NCI-H2081 treated with DMSO at 0.1 percent for 48 hours (cell line): ENCODE measurements at regions not wholly inside any gene's neighbourhood (a gene's known extent, or its start where the extent isn't known, plus 50 kb on each side); places are given as distances from the start of the nearest gene placed in this dataset.
"Not testable (repeated sequence)": the region's sequence is repeated elsewhere in the genome, so short reads cannot be mapped to it uniquely, and the experiment has no call there.

Experiments used
- DNase-seq: peaks from one replicate; lab custom pipeline; 2025; lab: John Stamatoyannopoulos, UW

DNA sequence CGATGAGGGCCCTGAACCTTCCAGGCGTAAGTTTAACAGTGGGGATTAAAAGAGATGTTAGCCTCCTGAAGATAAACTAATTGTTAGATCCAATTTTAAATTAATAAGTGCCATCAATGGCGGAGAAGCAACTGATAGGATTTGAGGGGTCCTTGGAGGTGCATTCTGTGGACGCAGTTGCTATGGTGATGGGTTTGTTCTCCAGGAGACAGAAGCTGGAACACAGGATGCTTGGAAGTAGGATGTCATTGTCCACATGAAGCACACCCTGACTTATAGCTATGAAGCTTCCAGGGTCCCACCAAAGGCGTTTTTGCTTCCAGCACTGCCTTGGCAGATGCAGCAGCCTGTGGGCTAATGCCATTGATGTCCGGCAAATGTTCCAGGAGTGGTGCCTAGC lies 331.0 kb upstream of the IL12A start:
- DNase-seq = no peak

DNA sequence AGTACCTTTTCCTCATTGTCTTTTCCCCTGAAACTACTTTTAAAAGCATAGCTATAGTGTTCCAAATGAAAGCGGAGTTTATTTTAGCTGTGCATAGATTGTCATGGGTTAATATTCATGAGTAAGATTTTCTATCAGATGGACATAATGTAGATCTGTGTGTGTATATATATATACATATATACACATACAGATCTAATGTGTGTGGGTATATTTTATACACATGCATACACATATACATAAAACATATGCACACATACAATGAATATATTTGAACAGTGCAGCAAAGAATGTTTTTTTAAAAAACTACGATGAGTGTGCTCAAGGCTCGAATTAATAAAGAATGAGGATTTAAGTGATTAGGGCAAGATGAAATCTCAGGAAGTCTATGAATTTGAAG lies 328.3 kb upstream of the IL12A start:
- DNase-seq = no peak

DNA sequence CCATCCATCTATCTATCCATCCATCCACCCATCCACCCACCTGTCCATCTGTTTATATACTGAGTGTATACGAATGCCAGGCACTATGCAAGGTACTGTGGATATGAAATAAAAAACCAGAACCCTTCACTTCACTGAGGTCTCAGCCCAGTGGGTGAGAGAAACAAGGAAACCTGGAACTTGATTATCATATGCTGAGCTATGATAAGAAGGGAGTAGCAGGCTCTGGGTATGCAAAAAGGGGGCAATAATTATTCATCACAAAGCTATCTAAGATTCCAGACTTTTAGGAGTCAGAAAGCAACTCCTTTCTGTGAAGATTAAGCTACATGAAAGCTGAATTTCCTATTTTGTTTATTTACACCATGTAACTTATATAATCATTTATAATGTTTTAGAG lies 327.7 kb upstream of the IL12A start:
- DNase-seq = no peak

DNA sequence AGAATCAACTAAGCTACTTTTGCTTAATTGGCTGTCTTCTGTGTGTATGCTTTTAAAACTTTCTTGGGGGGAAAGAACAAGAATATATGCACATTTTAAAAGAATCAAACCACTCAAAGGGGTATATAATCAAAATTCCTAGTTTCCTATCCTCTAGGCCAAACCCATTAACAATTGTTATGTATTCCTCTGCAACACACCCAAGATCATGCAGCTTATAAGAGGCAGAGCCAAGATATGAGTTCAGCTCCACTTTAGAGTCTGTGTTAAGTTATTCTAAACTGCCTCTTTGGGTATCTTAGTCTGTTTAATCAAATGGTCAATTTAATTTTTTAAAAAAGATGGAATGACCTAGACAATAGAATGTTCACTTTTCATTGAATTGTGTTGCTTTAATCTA lies 326.1 kb upstream of the IL12A start:
- DNase-seq = no peak

DNA sequence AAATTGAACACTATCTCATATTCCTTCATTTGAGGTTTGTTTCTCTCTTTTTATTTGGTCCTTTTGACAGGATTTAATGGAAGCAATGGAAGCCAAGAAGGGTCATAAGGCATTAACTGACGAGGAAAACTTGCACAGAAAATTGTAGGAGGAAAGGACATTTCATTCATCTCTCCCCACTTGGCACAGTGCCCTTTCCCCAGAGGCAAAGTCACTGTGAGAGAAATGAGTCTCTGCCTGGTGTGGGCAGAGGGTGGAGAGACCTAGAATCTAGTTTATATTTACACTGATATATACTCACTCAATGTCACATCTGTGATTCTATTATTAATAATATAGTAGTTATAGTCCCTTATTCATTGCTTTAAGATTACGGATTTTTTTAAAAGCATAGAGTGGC lies 324.6 kb upstream of the IL12A start:
- DNase-seq = no peak

DNA sequence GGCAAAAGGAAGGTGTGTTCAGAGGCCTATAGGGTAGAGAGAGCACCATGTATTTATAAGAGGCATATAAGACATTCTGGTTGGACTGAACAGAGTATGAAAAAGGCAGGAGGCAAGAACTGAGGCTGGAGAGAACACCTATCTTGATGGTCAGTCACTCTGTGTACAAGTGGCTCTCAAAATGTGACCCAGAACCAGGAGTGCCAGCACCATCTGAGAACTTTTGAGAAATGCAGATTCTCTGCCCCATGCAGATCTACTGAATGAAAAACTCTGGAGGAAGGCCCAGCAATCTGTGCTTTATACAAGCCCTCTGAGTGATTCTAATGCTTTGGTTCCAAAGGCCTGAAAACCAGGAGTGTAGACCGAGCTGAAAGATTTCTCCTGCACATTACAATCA lies 324.0 kb upstream of the IL12A start:
- DNase-seq = no peak

DNA sequence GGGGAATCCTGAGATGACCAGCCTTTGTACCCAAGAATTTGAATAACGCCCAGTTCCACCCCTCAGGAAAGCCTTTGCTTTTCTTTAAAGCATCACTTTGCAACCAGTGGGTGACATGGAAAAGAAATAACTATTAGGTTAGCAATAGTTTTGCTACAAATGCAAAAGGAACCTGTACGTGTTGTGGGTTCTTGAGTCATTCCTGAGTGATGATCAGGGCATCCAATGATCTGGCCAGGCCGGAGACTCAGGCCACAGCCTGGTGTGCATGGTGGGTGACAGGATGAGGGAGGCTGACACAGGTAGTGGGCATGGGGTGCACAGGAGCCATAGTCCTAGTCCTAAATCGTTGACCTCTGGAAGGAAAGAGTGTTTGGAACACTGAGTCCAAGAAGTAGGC lies 321.4 kb upstream of the IL12A start:
- DNase-seq = no peak

DNA sequence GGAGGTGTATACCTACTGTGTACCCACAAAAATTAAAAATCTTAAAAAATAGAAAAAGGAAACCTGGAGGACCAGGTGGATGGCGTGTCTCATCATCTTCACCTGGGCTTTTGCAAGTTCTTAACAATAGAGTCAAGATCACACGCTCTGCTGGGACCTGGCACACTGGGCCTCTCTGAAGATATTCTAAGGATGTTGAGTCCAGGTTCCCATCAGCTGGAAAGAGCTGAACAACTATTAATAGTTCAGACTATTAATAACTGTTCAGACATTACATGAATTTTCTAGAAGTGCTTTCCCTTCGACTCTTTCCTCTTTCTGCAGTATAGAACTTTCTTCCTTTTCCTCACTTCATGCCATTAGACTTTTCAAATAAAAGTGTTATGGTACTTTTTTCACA lies 320.2 kb upstream of the IL12A start:
- DNase-seq = no peak

DNA sequence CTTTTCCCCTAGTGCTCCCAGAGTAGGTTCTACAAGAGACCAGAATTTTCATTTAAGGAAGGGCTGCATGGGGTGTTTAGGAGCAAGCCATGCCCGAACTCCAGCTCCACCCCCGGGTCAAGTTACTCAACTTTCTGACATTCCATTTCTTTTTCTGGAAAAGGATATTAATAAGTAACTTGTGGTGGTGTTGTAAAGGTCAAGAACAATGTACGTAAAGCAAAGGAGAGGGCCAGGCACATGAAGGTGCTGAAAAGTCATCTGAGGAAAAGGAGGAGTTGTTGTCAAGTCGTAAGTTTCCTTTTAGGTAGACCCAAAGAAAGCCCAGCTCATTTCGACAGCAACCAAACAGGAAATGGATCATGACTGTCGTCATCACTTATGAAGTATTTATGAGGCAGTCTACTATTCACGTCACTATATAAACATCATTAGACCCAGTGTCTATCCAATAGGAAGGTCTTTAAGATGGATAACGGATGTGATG lies 319.6 kb upstream of the IL12A start:
- no peak for DNase-seq

DNA sequence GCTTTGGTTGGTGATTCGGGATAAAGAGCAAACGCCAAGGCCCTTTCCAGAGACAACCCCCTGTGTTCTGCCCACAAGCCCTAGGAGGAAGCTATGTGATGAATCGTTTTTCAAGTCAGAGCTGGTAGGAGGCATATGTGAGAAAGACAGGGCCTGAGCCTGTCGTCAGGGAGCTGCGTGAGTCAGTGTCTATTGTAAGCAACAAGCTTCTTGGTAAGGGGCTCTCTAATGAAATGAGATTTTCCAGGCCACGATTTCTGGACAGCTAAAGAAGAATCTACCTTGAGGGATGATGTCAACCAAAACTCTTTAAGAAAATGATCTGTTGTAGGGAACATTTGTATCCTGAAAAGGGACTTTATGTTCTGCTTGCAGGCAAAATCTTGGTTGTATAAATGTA lies 318.9 kb upstream of the IL12A start:
- no peak for DNase-seq

DNA sequence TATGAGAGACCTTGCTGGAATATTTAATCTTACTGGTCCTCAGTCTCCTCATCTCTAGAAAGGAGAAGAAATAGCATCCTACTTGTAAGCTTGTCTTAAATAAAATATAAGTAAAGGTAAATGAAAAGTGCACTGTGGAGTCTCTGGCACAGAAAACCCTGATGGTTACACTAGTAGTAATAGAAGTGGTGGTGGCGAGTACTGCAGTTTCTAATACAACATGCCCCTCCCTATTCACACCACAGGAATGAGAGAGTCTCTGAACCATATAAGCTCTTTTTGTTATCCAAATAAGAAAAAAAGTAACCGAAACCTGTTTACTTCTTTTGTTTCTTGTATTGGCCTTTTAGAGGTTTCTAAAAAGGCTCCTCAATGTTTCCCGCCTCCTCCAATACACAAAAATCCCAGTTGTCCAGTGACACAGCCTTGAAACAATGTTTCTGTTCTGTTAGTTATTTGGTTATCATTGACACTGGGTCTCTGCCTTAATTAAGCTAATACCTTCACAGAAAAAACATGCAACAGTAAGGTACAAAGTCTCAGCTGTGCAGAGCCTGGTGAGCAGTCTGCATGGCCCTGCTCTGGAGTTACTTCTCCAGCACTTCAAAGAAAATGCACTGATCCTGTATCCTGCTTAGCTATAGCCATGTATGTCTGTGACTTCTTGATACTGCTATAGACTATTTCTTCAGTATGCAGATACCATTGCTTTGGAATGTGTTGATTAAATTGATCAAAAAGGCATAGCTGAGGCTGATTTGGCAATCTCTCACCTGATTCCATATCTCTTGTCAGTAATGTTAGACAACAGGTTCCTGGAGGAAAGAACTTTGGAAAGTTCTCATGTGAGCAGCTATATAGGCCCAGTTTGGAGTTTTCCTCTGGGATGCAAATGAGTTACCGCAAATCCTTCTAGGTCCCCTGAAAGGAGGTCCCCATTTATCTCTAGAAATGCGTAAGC lies 315.6 kb upstream of the IL12A start:
- DNase-seq = no peak

DNA sequence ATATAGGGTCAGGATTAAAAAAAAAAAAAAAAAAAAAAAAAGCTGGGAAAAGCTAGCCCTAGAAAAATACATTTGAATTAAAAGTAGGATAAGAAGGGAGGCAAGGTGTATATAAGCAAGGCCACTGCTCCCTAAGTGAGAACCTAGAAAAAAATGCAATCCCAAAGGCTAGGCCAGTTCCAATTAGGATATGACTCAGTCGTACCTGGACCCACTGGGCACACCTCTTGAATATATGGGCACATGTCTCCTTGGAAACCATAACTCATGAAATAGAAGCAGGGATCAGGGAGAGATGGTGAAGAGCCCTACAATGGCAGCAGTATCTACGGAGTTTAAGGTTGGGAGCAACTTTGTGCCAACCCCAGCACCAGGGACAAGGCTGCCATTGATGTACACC lies 314.1 kb upstream of the IL12A start:
- no peak for DNase-seq

DNA sequence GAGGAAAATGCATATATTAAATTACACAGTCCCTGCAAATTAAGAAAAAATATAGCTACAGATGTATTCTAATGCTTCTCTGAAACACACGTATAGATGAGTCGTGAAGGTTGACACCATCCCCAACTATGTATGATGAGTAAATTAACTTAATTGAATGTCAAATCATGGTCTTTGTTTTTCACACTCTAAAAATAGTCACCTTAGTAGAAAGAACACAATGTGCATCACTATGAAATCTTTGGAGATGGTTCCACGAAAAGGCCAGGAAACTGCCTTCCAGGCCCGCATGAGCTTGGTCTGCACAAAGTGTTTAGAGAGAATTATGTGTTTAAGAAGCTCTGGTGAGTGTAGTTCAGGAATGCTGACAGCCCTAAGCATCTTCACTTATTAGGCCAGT lies 313.4 kb upstream of the IL12A start:
- no peak for DNase-seq

DNA sequence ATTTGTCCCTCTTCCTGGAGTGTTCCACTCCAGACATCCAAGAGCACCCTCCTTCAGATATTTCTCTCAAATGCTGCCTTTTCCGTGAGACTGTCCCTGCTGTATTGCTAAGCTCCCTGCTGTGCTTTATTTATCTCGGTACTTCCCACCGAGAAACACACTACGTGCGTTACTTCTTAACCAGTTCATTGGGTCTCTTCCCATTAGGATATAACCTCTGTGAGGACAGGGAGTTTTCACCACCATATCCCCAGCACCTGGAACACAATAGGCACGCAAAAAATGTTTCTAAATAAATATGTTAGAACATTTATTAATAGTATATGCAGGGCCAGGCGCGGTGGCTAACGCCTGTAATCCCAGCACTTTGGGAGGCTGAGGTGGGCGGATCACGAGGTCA lies 308.7 kb upstream of the IL12A start:
- DNase-seq = no peak

DNA sequence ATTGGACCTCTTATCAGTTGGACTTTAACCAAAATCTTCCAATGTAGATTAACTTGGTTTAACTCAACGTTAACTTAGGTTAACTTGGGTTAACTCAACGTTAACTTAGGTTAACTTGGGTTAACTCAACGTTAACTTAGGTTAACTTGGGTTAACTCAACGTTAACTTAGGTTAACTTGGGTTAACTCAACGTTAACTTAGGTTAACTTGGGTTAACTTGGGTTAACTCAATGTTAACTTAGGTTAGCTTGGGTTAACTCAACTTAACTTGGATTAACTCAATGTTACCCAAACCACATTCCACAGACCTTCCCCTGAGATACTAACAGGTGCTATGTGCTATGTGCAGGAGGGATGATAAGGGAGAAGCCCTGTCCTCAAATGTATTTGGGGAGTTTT lies 306.9 kb upstream of the IL12A start:
- DNase-seq = not testable (repeated sequence)

DNA sequence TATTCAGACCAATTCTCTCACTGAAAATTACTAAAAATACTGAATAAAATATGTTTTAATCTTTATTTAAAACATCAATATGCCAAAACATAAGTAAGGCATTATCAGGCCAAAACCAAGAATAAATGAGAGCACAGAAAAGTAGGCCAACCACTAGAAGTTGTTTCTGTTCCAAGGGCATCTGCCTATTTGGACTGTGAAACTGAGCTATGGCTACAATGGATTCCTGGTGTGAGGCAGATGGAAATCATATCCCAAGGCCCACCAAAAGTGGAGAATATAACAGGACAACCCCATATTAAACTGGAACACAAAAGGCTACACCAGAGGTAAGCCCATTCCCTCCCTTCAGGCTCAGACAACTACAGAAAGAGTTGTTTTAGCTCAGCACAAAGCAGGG lies 302.8 kb upstream of the IL12A start:
- DNase-seq = no peak

DNA sequence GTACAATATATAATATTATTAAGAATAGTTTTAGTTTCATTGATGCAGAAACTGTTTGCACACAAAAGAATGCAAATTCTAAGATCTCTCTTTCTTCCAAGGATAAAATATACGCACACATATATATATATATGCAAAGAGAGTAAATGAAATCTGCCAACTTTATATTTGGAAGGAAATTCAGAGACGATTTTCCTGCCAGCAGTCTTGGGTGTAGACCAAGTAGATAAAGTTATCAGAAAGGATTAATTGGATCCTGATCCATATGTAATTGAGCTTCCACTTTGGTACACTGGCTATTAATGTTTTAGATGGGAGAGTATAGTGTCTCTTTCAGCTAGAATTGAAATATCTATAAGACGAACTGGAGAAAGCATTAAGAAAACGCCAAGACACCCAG lies 295.4 kb upstream of the IL12A start:
- DNase-seq = no peak

DNA sequence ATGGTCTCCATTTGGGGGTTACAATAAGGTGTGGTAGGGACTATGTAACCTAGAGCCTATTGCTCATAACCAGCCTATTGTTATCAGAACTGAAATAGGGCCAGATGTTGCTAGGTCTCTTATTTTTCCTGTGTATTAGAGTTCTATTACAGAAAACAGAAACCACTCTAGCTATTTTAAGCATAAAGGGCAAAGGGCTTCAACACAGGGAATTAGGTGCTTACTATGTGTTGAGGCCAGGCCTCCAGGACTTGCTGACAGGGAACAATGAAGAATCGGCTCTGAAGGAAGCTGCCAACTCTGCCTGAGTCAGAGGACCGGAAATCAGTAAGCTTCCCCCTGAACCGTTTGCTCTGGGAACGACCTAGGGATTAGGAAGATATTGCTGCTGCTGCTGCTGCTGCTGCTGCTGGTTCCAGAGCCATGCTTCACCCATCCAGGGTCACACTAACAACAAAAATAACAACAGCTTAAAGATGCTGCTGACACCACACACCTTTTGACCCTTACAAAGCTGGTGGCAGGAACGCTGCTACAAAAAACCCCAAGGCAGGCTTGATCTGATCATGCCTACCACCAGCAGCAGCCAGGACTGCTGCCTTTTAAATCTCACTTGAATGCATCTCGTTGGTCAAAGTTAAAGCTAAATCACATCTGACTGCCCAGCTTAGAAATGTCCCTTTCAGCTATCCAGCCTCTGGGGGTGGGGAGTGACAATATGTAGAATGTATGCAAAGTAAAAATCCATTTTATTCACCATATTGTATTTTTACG lies 276.9 kb upstream of the IL12A start:
- DNase-seq = no peak

DNA sequence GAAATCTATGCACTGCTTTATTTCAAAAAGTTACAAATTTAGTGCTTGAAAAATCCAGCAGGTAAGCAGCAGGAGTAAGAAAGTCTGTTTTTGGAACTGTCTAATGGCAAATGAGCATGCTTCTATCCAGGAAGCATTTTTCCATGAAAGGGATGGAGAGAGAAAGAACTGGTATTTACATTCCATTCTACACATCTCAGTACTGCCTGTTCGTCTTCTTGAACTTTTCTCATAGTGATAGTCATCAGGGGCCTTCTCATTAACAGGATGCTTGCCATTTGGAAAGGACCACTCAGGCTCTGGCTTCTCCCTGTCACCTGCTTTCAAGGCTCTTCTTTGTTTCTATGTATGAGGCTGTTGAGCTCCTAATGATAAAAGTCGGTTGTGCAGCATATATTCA lies 267.3 kb upstream of the IL12A start:
- DNase-seq = no peak

DNA sequence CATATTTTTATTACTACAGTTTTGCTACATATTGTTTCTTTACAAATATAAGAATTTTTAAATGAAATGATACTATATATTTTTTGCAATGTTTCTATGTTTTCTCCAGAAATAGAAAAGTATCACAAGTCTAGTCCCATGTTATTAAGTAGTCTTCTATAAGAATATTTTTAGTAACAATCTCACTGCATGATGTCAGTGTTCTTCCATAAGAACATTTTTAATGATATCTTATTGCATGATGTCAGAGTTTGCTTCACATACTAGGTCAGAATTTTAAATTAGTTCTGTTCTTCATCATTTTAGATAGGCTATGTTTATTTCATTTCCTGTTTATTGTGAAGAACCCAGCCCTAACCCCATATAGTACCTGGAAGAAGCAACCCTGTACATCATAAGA lies 265.3 kb upstream of the IL12A start:
- no peak for DNase-seq

DNA sequence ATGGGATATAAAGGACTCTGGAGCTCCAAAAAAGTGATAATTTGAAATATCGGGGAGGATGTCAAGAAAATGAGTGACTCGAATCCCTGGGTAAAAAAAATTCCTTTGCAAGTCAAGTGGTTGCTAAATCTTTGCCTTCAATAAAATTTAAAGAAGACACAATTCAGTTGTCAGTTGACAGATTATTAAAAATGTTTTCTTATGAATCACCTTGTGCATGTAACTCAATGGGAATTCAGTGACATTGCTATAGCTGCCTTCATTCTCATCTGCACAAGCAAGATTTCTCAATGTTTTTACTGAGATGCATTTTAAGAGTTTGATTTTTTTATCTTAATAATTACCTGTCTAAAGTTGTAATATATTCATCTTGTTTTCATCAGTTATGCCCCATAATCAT lies 264.0 kb upstream of the IL12A start:
- no peak for DNase-seq

DNA sequence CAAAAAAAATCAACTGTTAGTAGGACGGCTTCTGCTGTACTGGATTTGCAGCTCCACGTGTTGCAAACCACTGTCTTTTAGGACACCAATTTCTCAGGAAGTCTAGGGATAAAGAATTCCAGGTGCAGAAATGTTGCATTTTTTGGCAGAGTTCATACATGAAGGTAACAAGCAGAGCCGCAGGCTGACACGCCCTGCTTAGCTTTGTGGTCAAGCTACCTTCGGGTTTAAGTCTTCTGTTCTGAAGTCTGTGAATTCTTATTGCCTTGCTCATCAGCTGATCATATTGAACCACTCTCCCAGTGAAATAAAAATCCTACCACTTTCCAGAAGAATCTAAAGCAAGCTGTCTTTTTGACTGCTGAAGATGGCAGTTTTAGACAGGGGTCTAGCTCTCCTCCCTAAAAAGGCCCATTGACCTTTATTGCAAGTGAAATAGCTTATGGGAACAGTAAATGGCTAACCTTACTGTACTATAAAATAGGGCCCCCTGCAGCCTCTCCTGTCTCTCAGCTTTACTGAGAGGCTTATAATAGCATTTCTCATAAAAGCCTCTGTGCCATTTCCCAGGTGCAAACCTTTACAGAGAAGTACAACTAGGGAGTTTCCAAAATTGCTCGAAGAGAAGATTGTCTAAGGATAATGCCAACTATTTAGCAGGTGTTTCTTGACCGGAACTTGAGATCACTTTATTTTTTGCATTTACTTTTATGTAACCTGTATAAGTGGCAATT lies 262.2 kb upstream of the IL12A start:
- DNase-seq = no peak

DNA sequence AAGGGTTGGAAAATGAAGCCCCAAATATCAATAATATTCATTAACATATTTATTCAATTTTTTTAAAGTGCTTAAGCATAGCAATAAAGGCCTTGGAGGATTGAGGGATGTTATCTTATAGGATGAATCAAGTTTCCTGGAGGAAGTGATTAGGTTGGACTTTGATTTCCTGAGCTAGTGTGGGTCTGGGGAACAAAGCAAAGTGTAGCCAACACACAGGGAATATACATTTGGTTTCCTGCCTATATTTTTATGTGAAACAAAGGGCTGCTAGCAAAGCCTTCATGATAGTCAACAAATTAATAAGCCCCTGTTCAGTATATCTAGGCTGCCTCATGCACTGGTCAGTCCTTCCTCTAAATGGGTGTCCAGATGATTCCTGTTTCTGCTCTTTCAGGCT lies 261.1 kb upstream of the IL12A start:
- DNase-seq = no peak
